WTC11 (cell line): ENCODE measurements at regions not wholly inside any gene's neighbourhood (a gene's known extent, or its start where the extent isn't known, plus 50 kb on each side); places are given as distances from the start of the nearest gene placed in this dataset.
"Not testable (repeated sequence)": the region's sequence is repeated elsewhere in the genome, so short reads cannot be mapped to it uniquely, and the experiment has no call there.

Experiments used
- ATAC-seq: fragments of 200-7000 bp; cut with Tn5 transposase; 2 replicates; pipeline ENCODE4 v1.10.0; 2021; ENCODE audit warnings: mild to moderate bottlenecking, moderate library complexity
- CTCF ChIA-PET: fragments of 300-600 bp; sonication (Branson Sonifier 250); formaldehyde crosslinking; loops from one replicate; lab custom pipeline; 2021; ENCODE audit warnings: antibody characterized with exemption; lab: Charles Lee
- POLR2A ChIA-PET: fragments of 350-600 bp; sonication (Branson Sonifier 250); formaldehyde crosslinking; loops from one replicate; lab custom pipeline; 2021; ENCODE audit warnings: antibody characterized with exemption; lab: Charles Lee
- DNase-seq: peaks from one replicate; pipeline ENCODE4 v3.0.0; 2021; ENCODE audit warnings: low spot score
- H3K27ac Mint-ChIP-seq: 2 replicates; pipeline ENCODE4 v1.8.0; 2021; ENCODE audit warnings: mixed read lengths
- H3K27me3 Mint-ChIP-seq: 2 replicates; pipeline ENCODE4 v1.8.0; 2021; ENCODE audit warnings: low read depth, mild to moderate bottlenecking, moderate library complexity, mixed read lengths
- H3K36me3 Mint-ChIP-seq: 2 replicates; pipeline ENCODE4 v1.8.0; 2021; ENCODE audit warnings: mixed read lengths
- H3K4me1 Mint-ChIP-seq: 2 replicates; pipeline ENCODE4 v1.8.0; 2022; ENCODE audit warnings: mixed read lengths
- H3K4me3 Mint-ChIP-seq: 2 replicates; pipeline ENCODE4 v1.8.0; 2021; ENCODE audit warnings: mild to moderate bottlenecking, moderate library complexity, mixed read lengths
- H3K9me3 Mint-ChIP-seq: 2 replicates; pipeline ENCODE4 v1.8.0; 2021; ENCODE audit warnings: mixed read lengths
- ELF4 ChIP-seq: sonication (generic); formaldehyde crosslinking; IDR thresholded peaks from 2 replicates; pipeline ENCODE4 v1.8.1; 2022; ENCODE audit warnings: low read depth, mild to moderate bottlenecking, moderate library complexity, missing genetic modification reagents
- ETV6 ChIP-seq: sonication (generic); formaldehyde crosslinking; IDR thresholded peaks from 2 replicates; pipeline ENCODE4 v1.8.1; 2022; ENCODE audit warnings: mild to moderate bottlenecking, missing genetic modification reagents
- JUN ChIP-seq: sonication (generic); formaldehyde crosslinking; IDR thresholded peaks from 2 replicates; pipeline ENCODE4 v1.8.0; 2023; ENCODE audit warnings: mild to moderate bottlenecking, missing genetic modification reagents
- MYBL2 ChIP-seq: sonication (generic); formaldehyde crosslinking; IDR thresholded peaks from 2 replicates; pipeline ENCODE4 v1.8.1; 2023; ENCODE audit warnings: mild to moderate bottlenecking, moderate library complexity, missing genetic modification reagents
- ZNF423 ChIP-seq: fragments of 250-450 bp; sonication (Bioruptor Pico); IDR thresholded peaks from 2 replicates; pipeline ENCODE4 v2.1.2; 2022; ENCODE audit warnings: mild to moderate bottlenecking, moderate library complexity
- TF ChIP-seq, protein P1 (sequence below): fragments of 250-450 bp; sonication (Bioruptor Pico); IDR thresholded peaks from 2 replicates; pipeline ENCODE4 v1.9.0; 2021; ENCODE audit warnings: moderate library complexity, mild to moderate bottlenecking, inconsistent platforms, borderline replicate concordance
- TF ChIP-seq, protein P2 (sequence below): sonication (generic); formaldehyde crosslinking; IDR thresholded peaks from 2 replicates; pipeline ENCODE4 v1.8.1; 2023; ENCODE audit warnings: mild to moderate bottlenecking, missing genetic modification reagents, moderate library complexity
- TF ChIP-seq, protein P3 (sequence below): sonication (generic); formaldehyde crosslinking; IDR thresholded peaks from 2 replicates; pipeline ENCODE4 v1.8.1; 2023; ENCODE audit warnings: mild to moderate bottlenecking, moderate library complexity, missing genetic modification reagents

DNA sequence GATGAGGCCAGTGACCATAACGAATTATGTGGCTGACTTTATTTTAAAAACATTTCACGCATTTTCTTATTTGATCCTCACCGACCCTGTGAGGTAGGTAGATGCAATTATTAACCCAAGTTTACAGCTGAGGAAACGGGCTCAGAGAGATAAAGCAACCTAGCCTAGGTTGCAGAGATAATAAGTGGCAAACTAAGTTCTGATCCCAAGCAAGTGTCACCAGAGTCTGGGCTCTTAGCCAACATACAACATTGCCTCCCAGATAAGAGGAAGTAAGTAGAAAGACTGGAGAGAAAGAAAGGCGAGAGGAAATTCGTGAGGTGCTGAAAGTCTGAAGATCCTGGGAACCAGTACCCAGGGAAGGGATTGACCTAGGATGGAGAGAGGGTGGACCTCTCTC lies 77.4 kb upstream of the GPR50 start:
- Mint-ChIP-seq H3K36me3 (no peaks in the 10 kb centered on the region), H3K27ac (no peak overlapping the region), H3K4me3 (no peak overlapping the region), H3K27me3 (peaks cover 13% of the 10 kb centered on the region; the same call in 1 of the 2 replicates), H3K9me3 (no peaks in the 10 kb centered on the region), H3K4me1 (no peaks in the 10 kb centered on the region)
- TF ChIP-seq JUN (CRISPR knock-in tag), result no peak
- TF ChIP-seq MYBL2 (CRISPR knock-in tag), result no peak
- no peak for DNase-seq
- ChIA-PET POLR2A (no interaction called here), CTCF (interaction anchor here (1.4 kb wide), 1 partner anchor 327 kb away, joined by 4 read pairs; no protein-coding TSS in a partner anchor)
- ATAC-seq, result no peak

DNA sequence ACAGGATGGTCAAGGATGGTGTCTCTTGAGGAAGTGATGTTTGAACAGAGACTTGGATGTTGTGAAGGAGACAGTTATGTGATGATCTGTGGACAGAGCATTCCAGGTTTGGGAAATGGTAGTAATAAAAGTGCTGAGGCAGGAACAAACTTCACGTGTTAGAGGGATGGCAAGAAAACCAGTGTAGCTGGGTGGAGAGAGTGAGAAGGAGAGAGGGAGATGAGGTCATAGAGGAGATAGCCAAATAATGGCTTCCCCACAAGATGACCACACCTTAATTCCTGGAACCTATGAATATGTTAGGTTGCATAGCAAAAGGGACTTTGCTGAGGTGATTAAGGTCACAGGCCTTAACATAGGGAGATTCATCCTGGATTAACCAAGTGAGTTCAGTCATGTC lies 75.6 kb upstream of the GPR50 start:
- ATAC-seq, result no peak
- TF ChIP-seq ELF4 (CRISPR knock-in tag) (no peak), ZNF423 (CRISPR knock-in tag) (no peak), ETV6 (no peak)
- TF ChIP-seq, protein P1, sequence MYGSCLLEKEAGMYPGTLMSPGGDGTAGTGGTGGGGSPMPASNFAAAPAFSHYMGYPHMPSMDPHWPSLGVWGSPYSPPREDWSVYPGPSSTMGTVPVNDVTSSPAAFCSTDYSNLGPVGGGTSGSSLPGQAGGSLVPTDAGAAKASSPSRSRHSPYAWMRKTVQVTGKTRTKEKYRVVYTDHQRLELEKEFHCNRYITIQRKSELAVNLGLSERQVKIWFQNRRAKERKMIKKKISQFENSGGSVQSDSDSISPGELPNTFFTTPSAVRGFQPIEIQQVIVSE (CRISPR knock-in tag), result no peak
- TF ChIP-seq, protein P2, sequence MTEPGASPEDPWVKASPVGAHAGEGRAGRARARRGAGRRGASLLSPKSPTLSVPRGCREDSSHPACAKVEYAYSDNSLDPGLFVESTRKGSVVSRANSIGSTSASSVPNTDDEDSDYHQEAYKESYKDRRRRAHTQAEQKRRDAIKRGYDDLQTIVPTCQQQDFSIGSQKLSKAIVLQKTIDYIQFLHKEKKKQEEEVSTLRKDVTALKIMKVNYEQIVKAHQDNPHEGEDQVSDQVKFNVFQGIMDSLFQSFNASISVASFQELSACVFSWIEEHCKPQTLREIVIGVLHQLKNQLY (CRISPR knock-in tag), result no peak
- TF ChIP-seq, protein P3, sequence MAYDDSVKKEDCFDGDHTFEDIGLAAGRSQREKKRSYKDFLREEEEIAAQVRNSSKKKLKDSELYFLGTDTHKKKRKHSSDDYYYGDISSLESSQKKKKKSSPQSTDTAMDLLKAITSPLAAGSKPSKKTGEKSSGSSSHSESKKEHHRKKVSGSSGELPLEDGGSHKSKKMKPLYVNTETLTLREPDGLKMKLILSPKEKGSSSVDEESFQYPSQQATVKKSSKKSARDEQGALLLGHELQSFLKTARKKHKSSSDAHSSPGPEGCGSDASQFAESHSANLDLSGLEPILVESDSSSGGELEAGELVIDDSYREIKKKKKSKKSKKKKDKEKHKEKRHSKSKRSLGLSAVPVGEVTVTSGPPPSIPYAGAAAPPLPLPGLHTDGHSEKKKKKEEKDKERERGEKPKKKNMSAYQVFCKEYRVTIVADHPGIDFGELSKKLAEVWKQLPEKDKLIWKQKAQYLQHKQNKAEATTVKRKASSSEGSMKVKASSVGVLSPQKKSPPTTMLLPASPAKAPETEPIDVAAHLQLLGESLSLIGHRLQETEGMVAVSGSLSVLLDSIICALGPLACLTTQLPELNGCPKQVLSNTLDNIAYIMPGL (CRISPR knock-in tag), result no peak
- ChIA-PET POLR2A (no interaction called here), CTCF (no interaction called here)
- DNase-seq, result no peak
- Mint-ChIP-seq H3K27ac (no peak overlapping the region), H3K27me3 (peaks cover 19% of the 10 kb centered on the region), H3K4me3 (no peak overlapping the region), H3K4me1 (no peaks in the 10 kb centered on the region), H3K9me3 (no peaks in the 10 kb centered on the region), H3K36me3 (no peaks in the 10 kb centered on the region)

DNA sequence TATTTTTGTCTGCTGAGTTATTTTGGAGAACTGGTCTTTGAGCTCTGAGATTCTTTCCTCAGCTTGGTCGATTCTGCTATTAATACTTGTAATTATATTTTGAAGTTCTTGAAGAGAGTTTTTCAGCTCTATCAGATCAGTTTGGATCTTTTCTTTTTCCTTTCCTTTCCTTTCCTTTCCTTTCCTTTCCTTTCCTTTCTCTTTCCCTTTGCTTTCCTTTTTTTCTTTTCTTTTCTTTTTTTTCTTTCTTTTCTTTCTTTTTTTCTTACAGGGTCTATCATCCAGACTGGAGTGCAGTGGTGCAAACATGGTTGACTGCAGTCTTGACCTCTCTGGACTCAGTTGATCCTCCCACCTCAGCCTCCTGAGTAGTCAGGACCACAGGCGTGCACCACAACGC lies 63.2 kb upstream of the GPR50 start:
- POLR2A ChIA-PET, H3K4me1 Mint-ChIP-seq, DNase-seq, H3K27ac Mint-ChIP-seq, H3K4me3 Mint-ChIP-seq, ATAC-seq, H3K9me3 Mint-ChIP-seq, CTCF ChIA-PET, H3K36me3 Mint-ChIP-seq: not testable (repeated sequence)
- H3K27me3 Mint-ChIP-seq, result peaks cover 12% of the 10 kb centered on the region
